Epithelial cell of proximal tubule (primary cell): ENCODE measurements at regions not wholly inside any gene's neighbourhood (a gene's known extent, or its start where the extent isn't known, plus 50 kb on each side); places are given as distances from the start of the nearest gene placed in this dataset.

ENCODE experiments used
- DNase-seq: peaks from one replicate; pipeline ENCODE4 v3.0.0-alpha.2; 2011; ENCODE audit warnings: low read depth
- H3K4me3 ChIP-seq: 2 replicates; pipeline ENCODE4 v1.5.1; 2011; ENCODE audit warnings: low read depth, mild to moderate bottlenecking, low read length
- CTCF ChIP-seq: conservative IDR thresholded peaks from 2 replicates; pipeline ENCODE4 v1.5.1; 2012; ENCODE audit warnings: low read depth, mild to moderate bottlenecking, low read length

- no peak overlapping the region for H3K4me3 ChIP-seq
- no peak for DNase-seq
- TF ChIP-seq CTCF, result no peak
These were observed 230.0 kb upstream of the MTNR1B start for GRCh38 chr11:92739491-92739890.

- DNase-seq, result no peak
- H3K4me3 ChIP-seq, result no peak overlapping the region
- no peak for TF ChIP-seq CTCF
These were observed 229.2 kb upstream of the MTNR1B start for GRCh38 chr11:92740276-92740675.

GRCh38 chr11:92744929-92745585 is 224.4 kb upstream of the MTNR1B start:
- H3K4me3 ChIP-seq, result no peak overlapping the region
- no peak for TF ChIP-seq CTCF
- no peak for DNase-seq

- TF ChIP-seq CTCF, result no peak
- H3K4me3 ChIP-seq, result no peak overlapping the region
- no peak for DNase-seq
These were observed 218.7 kb upstream of the MTNR1B start for GRCh38 chr11:92750794-92751193.

GRCh38 chr11:92751594-92751993 is 217.9 kb upstream of the MTNR1B start:
- TF ChIP-seq CTCF, result no peak
- no peak for DNase-seq

GRCh38 chr11:92752122-92752521 is 217.3 kb upstream of the MTNR1B start:
- TF ChIP-seq CTCF, result no peak
- DNase-seq, result no peak
- H3K4me3 ChIP-seq, result no peak overlapping the region

More at GRCh38 chr11:92751594-92751993, 217.9 kb upstream of the MTNR1B start:
- no peak overlapping the region for H3K4me3 ChIP-seq

GRCh38 chr11:92753161-92753560 is 216.3 kb upstream of the MTNR1B start:
- TF ChIP-seq CTCF, result no peak
- no peak overlapping the region for H3K4me3 ChIP-seq
- no peak for DNase-seq
